HG03103 (cell line): ENCODE measurements at regions not wholly inside any gene's neighbourhood (a gene's known extent, or its start where the extent isn't known, plus 50 kb on each side); places are given as distances from the start of the nearest gene placed in this dataset.
"Not testable (repeated sequence)": the region's sequence is repeated elsewhere in the genome, so short reads cannot be mapped to it uniquely, and the experiment has no call there.

Experiments used
- ATAC-seq: cut with Tn5 transposase; IDR thresholded peaks from one replicate; pipeline ENCODE4 v1.9.1; 2021; ENCODE audit warnings: low read depth; ENCODE audit not compliant: unreplicated experiment

GRCh38 chr4:154035341-154035740 is 246.5 kb upstream of the SFRP2 start:
- ATAC-seq = no peak

GRCh38 chr4:154033921-154034320 is 245.0 kb upstream of the SFRP2 start:
- no peak for ATAC-seq

- ATAC-seq = no peak
Observed at GRCh38 chr4:154032914-154033313, 244.0 kb upstream of the SFRP2 start.

GRCh38 chr4:154030746-154031145 is 241.9 kb upstream of the SFRP2 start:
- no peak for ATAC-seq

- ATAC-seq = no peak
Observed at GRCh38 chr4:154030152-154030551, 241.3 kb upstream of the SFRP2 start.

GRCh38 chr4:154029171-154029570 is 240.3 kb upstream of the SFRP2 start:
- no peak for ATAC-seq

- no peak for ATAC-seq
Observed at GRCh38 chr4:154025110-154025509, 236.2 kb upstream of the SFRP2 start.

GRCh38 chr4:154024097-154024694 is 235.3 kb upstream of the SFRP2 start:
- no peak for ATAC-seq

- ATAC-seq = not testable (repeated sequence)
Observed at GRCh38 chr4:154023671-154024070, 234.8 kb upstream of the SFRP2 start.

GRCh38 chr4:154019811-154020210 is 230.9 kb upstream of the SFRP2 start:
- no peak for ATAC-seq

- ATAC-seq = no peak
Observed at GRCh38 chr4:154018659-154019058, 229.8 kb upstream of the SFRP2 start.

GRCh38 chr4:154015578-154015977 is 226.7 kb upstream of the SFRP2 start:
- no peak for ATAC-seq

GRCh38 chr4:154014407-154015321 is 225.8 kb upstream of the SFRP2 start:
- no peak for ATAC-seq

- no peak for ATAC-seq
Observed at GRCh38 chr4:154013576-154013975, 224.7 kb upstream of the SFRP2 start.

GRCh38 chr4:154010371-154010770 is 221.5 kb upstream of the SFRP2 start:
- no peak for ATAC-seq

- ATAC-seq = no peak
Observed at GRCh38 chr4:154009788-154010187, 220.9 kb upstream of the SFRP2 start.

- no peak for ATAC-seq
Observed at GRCh38 chr4:154009191-154009590, 220.3 kb upstream of the SFRP2 start.

- no peak for ATAC-seq
Observed at GRCh38 chr4:154005171-154005520, 216.3 kb upstream of the SFRP2 start.

GRCh38 chr4:154004507-154005170 is 215.8 kb upstream of the SFRP2 start:
- ATAC-seq = no peak

- ATAC-seq = no peak
Observed at GRCh38 chr4:154004016-154004415, 215.1 kb upstream of the SFRP2 start.

GRCh38 chr4:154003378-154003777 is 214.5 kb upstream of the SFRP2 start:
- no peak for ATAC-seq

GRCh38 chr4:154001193-154001592 is 212.3 kb upstream of the SFRP2 start:
- ATAC-seq = no peak
